H1 (cell line): ENCODE measurements at regions not wholly inside any gene's neighbourhood (a gene's known extent, or its start where the extent isn't known, plus 50 kb on each side); places are given as distances from the start of the nearest gene placed in this dataset.

Experiments
- CTCF ChIA-PET: fragments of 300-600 bp; sonication (Branson Sonifier 250); formaldehyde crosslinking; loops from one replicate; lab custom pipeline; 2021; ENCODE audit not compliant: partially characterized antibody; lab: Charles Lee
- POLR2A ChIA-PET: fragments of 300-600 bp; sonication (Branson Sonifier 250); formaldehyde crosslinking; loops from one replicate; lab custom pipeline; 2021; ENCODE audit warnings: inconsistent platforms; ENCODE audit not compliant: partially characterized antibody; lab: Charles Lee
- DNase-seq, 2 experiments: peaks; one replicate each; pipeline versions ENCODE4 v3.0.0 to v3.0.0-alpha.2; 2010 to 2022; ENCODE audit warnings: low spot score in 2 of 2, low read depth in 1 of 2, mixed read lengths in 1 of 2
- FAIRE-seq: peaks from 2 replicates; lab custom pipeline; 2011; peaks lifted over from hg19 to GRCh38; lab: Jason Lieb, UNC
- H2AFZ ChIP-seq: 2 replicates; pipeline ENCODE4 v1.8.1; 2012; ENCODE audit warnings: low read length, inconsistent platforms
- H2AK5ac ChIP-seq: 2 replicates; pipeline ENCODE4 v1.6.1; 2013; ENCODE audit warnings: low read depth, low read length
- H2BK120ac ChIP-seq: replicated peaks from 2 replicates; pipeline ENCODE3; 2013; ENCODE audit warnings: low read depth, low read length, inconsistent platforms
- H2BK12ac ChIP-seq: 2 replicates; pipeline ENCODE4 v1.6.1; 2013; ENCODE audit warnings: low read depth, low read length
- H2BK15ac ChIP-seq: 2 replicates; pipeline ENCODE4 v1.6.1; 2013; ENCODE audit warnings: low read length
- H2BK20ac ChIP-seq: 2 replicates; pipeline ENCODE4 v1.6.1; 2013; ENCODE audit warnings: low read length
- H2BK5ac ChIP-seq: 2 replicates; pipeline ENCODE4 v1.6.1; 2013; ENCODE audit warnings: low read depth, low read length
- H3K14ac ChIP-seq: 2 replicates; pipeline ENCODE4 v1.6.1; 2013; ENCODE audit warnings: inconsistent platforms; ENCODE audit not compliant: insufficient read length
- H3K18ac ChIP-seq: 2 replicates; pipeline ENCODE4 v1.6.1; 2013; ENCODE audit warnings: low read length; ENCODE audit errors: extremely low read depth
- H3K23ac ChIP-seq: 2 replicates; pipeline ENCODE4 v1.6.1; 2013; ENCODE audit warnings: inconsistent platforms; ENCODE audit not compliant: insufficient read length
- H3K23me2 ChIP-seq: 2 replicates; pipeline ENCODE4 v1.6.1; 2013; ENCODE audit warnings: low read depth, low read length
- H3K27ac ChIP-seq: 2 replicates; pipeline ENCODE4 v1.6.1; 2011; ENCODE audit warnings: low read depth, low read length, inconsistent platforms
- H3K27me3 ChIP-seq, 4 experiments: replicated peaks in 1 of 4; 1 replicate in 1 of 4; 2 replicates in 3 of 4; pipeline versions ENCODE4 v1.6.1 to v1.8.1; 2011 to 2013; ENCODE audit warnings: low read length in 3 of 4, mild to moderate bottlenecking in 3 of 4, inconsistent platforms in 2 of 4, mixed read lengths in 2 of 4, moderate library complexity in 1 of 4; ENCODE audit not compliant: control insufficient read depth in 3 of 4, insufficient read depth in 3 of 4; ENCODE audit errors: extremely low read depth in 1 of 4
- H3K36me3 ChIP-seq, 4 experiments: 2 replicates each; pipeline versions ENCODE4 v1.6.1 to v1.8.1; 2011 to 2013; ENCODE audit warnings: mild to moderate bottlenecking in 4 of 4, low read length in 3 of 4, moderate library complexity in 2 of 4, control low read depth in 1 of 4, inconsistent platforms in 1 of 4; ENCODE audit not compliant: insufficient read depth in 4 of 4, control insufficient read depth in 2 of 4
- H3K4ac ChIP-seq: replicated peaks from 2 replicates; pipeline ENCODE3; 2013; ENCODE audit warnings: low read length, low read depth, mixed read lengths, inconsistent platforms; ENCODE audit not compliant: insufficient read length
- H3K4me1 ChIP-seq, 4 experiments: replicated peaks in 1 of 4; 1 replicate in 1 of 4; 2 replicates in 3 of 4; pipeline versions ENCODE4 v1.6.1 to v1.8.1; 2011 to 2013; ENCODE audit warnings: low read length in 3 of 4, inconsistent platforms in 2 of 4, mixed read lengths in 1 of 4; ENCODE audit not compliant: insufficient read depth in 4 of 4, control insufficient read depth in 3 of 4
- H3K4me2 ChIP-seq, 2 experiments: 2 replicates each; pipeline versions ENCODE4 v1.6.1 to v1.8.1; 2011 to 2013; ENCODE audit warnings: low read depth in 2 of 2, low read length in 2 of 2, control low read depth in 1 of 2, inconsistent platforms in 1 of 2, mild to moderate bottlenecking in 1 of 2; ENCODE audit not compliant: insufficient read depth in 1 of 2
- H3K4me3 ChIP-seq, 4 experiments: fragments of 200-600, 300-600 bp in 1 of 4; sonication (generic), shearing (Covaris generic), sonication (Bioruptor Twin) in 1 of 4; 2 replicates each; pipeline versions ENCODE4 v1.5.1 to v1.8.1; 2011 to 2016; ENCODE audit warnings: low read length in 4 of 4, low read depth in 3 of 4, control low read depth in 2 of 4, inconsistent platforms in 2 of 4, mild to moderate bottlenecking in 2 of 4, mixed read lengths in 1 of 4, moderate library complexity in 1 of 4; ENCODE audit not compliant: insufficient read depth in 2 of 4; ENCODE audit errors: extremely low read depth in 1 of 4
- H3K56ac ChIP-seq: replicated peaks from 2 replicates; pipeline ENCODE3; 2013; ENCODE audit warnings: low read depth, mild to moderate bottlenecking, mixed read lengths, low read length, inconsistent platforms; ENCODE audit not compliant: insufficient read length
- H3K79me1 ChIP-seq: 2 replicates; pipeline ENCODE4 v1.6.1; 2013; ENCODE audit warnings: low read depth, low read length, control low read depth
- H3K79me2 ChIP-seq, 2 experiments: 2 replicates each; pipeline versions ENCODE4 v1.6.1 to v1.8.1; 2012 to 2013; ENCODE audit warnings: low read length in 2 of 2, mild to moderate bottlenecking in 2 of 2, inconsistent platforms in 1 of 2; ENCODE audit not compliant: insufficient read depth in 2 of 2, control insufficient read depth in 1 of 2
- H3K9ac ChIP-seq, 4 experiments: replicated peaks in 1 of 4; 1 replicate in 1 of 4; 2 replicates in 3 of 4; pipeline versions ENCODE4 v1.6.1 to v1.8.1; 2011 to 2013; ENCODE audit warnings: low read depth in 3 of 4, low read length in 3 of 4, control low read depth in 2 of 4, mild to moderate bottlenecking in 2 of 4, moderate library complexity in 2 of 4, inconsistent platforms in 1 of 4; ENCODE audit errors: extremely low read depth in 1 of 4
- H3K9me3 ChIP-seq, 2 experiments: 2 replicates each; pipeline versions ENCODE4 v1.6.1 to v1.8.1; 2012 to 2013; ENCODE audit warnings: mild to moderate bottlenecking in 2 of 2, moderate library complexity in 2 of 2, control low read depth in 1 of 2, inconsistent platforms in 1 of 2, low read depth in 1 of 2, low read length in 1 of 2, mixed read lengths in 1 of 2; ENCODE audit not compliant: insufficient read depth in 2 of 2
- H4K20me1 ChIP-seq, 2 experiments: replicated peaks in 1 of 2; 2 replicates each; pipeline versions ENCODE3 to v1.8.1; 2011 to 2013; ENCODE audit warnings: inconsistent platforms in 2 of 2, low read length in 2 of 2, mild to moderate bottlenecking in 1 of 2; ENCODE audit not compliant: insufficient read depth in 2 of 2, control insufficient read depth in 1 of 2
- H4K5ac ChIP-seq: 2 replicates; pipeline ENCODE4 v1.6.1; 2013; ENCODE audit warnings: low read length, low read depth, mixed read lengths, inconsistent platforms; ENCODE audit not compliant: insufficient read length
- H4K8ac ChIP-seq: 2 replicates; pipeline ENCODE4 v1.8.0; 2013; ENCODE audit warnings: mild to moderate bottlenecking, moderate library complexity, low read length, inconsistent platforms; ENCODE audit not compliant: insufficient read depth; ENCODE audit errors: extremely low read depth
- H4K91ac ChIP-seq: replicated peaks from 2 replicates; pipeline ENCODE3; 2013; ENCODE audit warnings: low read length, mixed read lengths, inconsistent platforms; ENCODE audit not compliant: insufficient read length
- ASH2L ChIP-seq: fragments of 200-600, 300-600 bp; sonication (generic); IDR thresholded peaks from one replicate; pipeline ENCODE4 v1.7.1; 2017; ENCODE audit warnings: low read length
- CREB1 ChIP-seq: IDR thresholded peaks from 2 replicates; pipeline ENCODE4 v1.6.1; 2012; ENCODE audit warnings: inconsistent platforms
- HDAC2 ChIP-seq, 2 experiments: fragments of 300-600 bp in 1 of 2; sonication (generic) in 1 of 2; IDR thresholded peaks; 2 replicates each; pipeline ENCODE4 v1.6.1; 2011 to 2012; ENCODE audit warnings: low read depth in 2 of 2, low read length in 2 of 2, mild to moderate bottlenecking in 2 of 2, moderate library complexity in 2 of 2, borderline replicate concordance in 1 of 2, inconsistent platforms in 1 of 2
- NANOG ChIP-seq: IDR thresholded peaks from 2 replicates; pipeline ENCODE4 v1.6.1; 2011; ENCODE audit warnings: low read length, low read depth, mild to moderate bottlenecking, inconsistent platforms; ENCODE audit not compliant: insufficient read depth, poor library complexity, severe bottlenecking
- SIRT6 ChIP-seq: IDR thresholded peaks from one replicate; pipeline ENCODE4 v1.7.1; 2012; ENCODE audit warnings: low read length, inconsistent platforms
- SIX5 ChIP-seq: IDR thresholded peaks from 2 replicates; pipeline ENCODE4 v1.6.1; 2011; ENCODE audit warnings: mild to moderate bottlenecking, low read depth, low read length
- SRF ChIP-seq: IDR thresholded peaks from 2 replicates; pipeline ENCODE4 v1.6.1; 2011; ENCODE audit warnings: mild to moderate bottlenecking, low read depth, low read length, moderate library complexity
- WGBS, 2 experiments: shearing (Covaris generic) in 1 of 2; methylation state at CpG; one replicate each; pipeline versions ENCODE4 v1.1.6 to v1.1.7; 2013 to 2015; ENCODE audit warnings: low lambda C conversion rate in 2 of 2, mixed read lengths in 2 of 2, inconsistent platforms in 1 of 2, low coverage in 1 of 2, missing lambda C conversion rate in 1 of 2; ENCODE audit not compliant: insufficient replicate concordance in 2 of 2, insufficient coverage in 1 of 2, insufficient read length in 1 of 2; ENCODE audit errors: extremely low coverage in 1 of 2, missing lambda C conversion rate in 1 of 2; 5-methylcytosine and 5-hydroxymethylcytosine counted together

DNA sequence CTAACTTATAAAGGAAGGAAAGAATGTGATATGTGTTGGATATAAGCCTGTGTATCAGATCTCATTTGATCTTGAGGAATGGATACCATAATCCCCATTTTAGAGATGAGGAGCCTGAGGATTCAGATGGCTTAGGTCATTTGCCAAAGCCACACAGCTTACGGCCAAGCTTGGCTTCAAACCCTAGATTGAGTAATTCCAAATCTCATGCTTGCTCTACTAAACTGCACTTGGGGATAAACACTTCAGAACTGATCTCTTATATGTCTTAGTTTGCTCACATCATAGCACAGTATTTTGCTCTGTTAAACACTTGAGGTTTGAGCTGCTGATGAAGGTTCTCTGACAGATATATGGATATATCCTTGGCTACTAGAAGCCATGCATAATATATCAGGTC, 504.4 kb downstream of the NTRK2 start:
- no peaks in the 10 kb centered on the region for H3K23me2 ChIP-seq
- peaks cover 0 to 2% (median under 1%) of the 10 kb centered on the region in 4 experiments; a peak in 2 of 7 replicates for H3K4me1 ChIP-seq
- no peak overlapping the region for H3K27ac ChIP-seq
- TF ChIP-seq NANOG = no peak
- TF ChIP-seq SIX5 = no peak
- TF ChIP-seq SIRT6 = no peak
- no peak for TF ChIP-seq ASH2L
- TF ChIP-seq CREB1 = no peak
- TF ChIP-seq HDAC2 (IDR thresholded peaks at IDR 0.05; ENCODE audit: borderline replicate concordance in 1 of 2, low read depth in 2 of 2, low read length in 2 of 2) = no peak
- TF ChIP-seq SRF = no peak
- H2AK5ac ChIP-seq = no peak overlapping the region
- H3K36me3 ChIP-seq = no peaks in the 10 kb centered on the region; a peak in 1 of 8 replicates
- no peak overlapping the region for H2AFZ ChIP-seq
- H3K9ac ChIP-seq = no peak overlapping the region
- no peak overlapping the region for H2BK120ac ChIP-seq
- POLR2A ChIA-PET = interaction anchor here (0.6 kb wide), 1 partner anchor 708 kb away, joined by 3 read pairs; no protein-coding TSS in a partner anchor
- CTCF ChIA-PET = interaction anchor here (0.7 to 2.6 kb wide), 3 partner anchors 24 to 1768 kb away, joined by 3 to 12 read pairs (median 3); no protein-coding TSS in a partner anchor
- H2BK12ac ChIP-seq = no peak overlapping the region
- DNase-seq (no peak), FAIRE-seq (no peak)
- 100% methylated on average over 1 of the region's 1 CpG; no CpG with 5 or more reads in 1 of the 2 experiments for WGBS, 2 experiments
- no peak overlapping the region for H3K18ac ChIP-seq
- no peak overlapping the region for H3K14ac ChIP-seq
- H3K9me3 ChIP-seq = peaks cover 4% of the 10 kb centered on the region in 2 experiments; a peak in 2 of 4 replicates
- no peak overlapping the region for H3K56ac ChIP-seq
- no peak overlapping the region for H2BK15ac ChIP-seq
- no peak overlapping the region for H3K4me2 ChIP-seq
- no peak overlapping the region for H3K4me3 ChIP-seq
- H4K91ac ChIP-seq = no peak overlapping the region
- no peak overlapping the region for H3K4ac ChIP-seq
- H2BK20ac ChIP-seq = no peak overlapping the region
- H3K27me3 ChIP-seq = no peaks in the 10 kb centered on the region
- H2BK5ac ChIP-seq = no peak overlapping the region
- no peak overlapping the region for H4K8ac ChIP-seq
- no peaks in the 10 kb centered on the region for H3K79me1 ChIP-seq
- H4K20me1 ChIP-seq = no peaks in the 10 kb centered on the region
- no peaks in the 10 kb centered on the region for H3K79me2 ChIP-seq
- H3K23ac ChIP-seq = no peak overlapping the region
- no peak overlapping the region for H4K5ac ChIP-seq
